CD4-positive, alpha-beta T cell (primary cell): ENCODE measurements at regions not wholly inside any gene's neighbourhood (a gene's known extent, or its start where the extent isn't known, plus 50 kb on each side); places are given as distances from the start of the nearest gene placed in this dataset.

Experiments used
- ATAC-seq: fragments of 200-7000 bp; cut with Tn5 transposase; one replicate; pipeline ENCODE4 v1.10.0; 2022; ENCODE audit warnings: mild to moderate bottlenecking; ENCODE audit not compliant: poor library complexity
- CTCF ChIA-PET: fragments of 350-600 bp; sonication (Branson Sonifier 250); formaldehyde crosslinking; loops from one replicate; lab custom pipeline; 2021; ENCODE audit warnings: antibody characterized with exemption, inconsistent platforms; lab: Charles Lee
- POLR2A ChIA-PET: fragments of 350-600 bp; sonication (Branson Sonifier 250); formaldehyde crosslinking; loops from one replicate; lab custom pipeline; 2021; ENCODE audit warnings: antibody characterized with exemption, inconsistent platforms; lab: Charles Lee
- DNase-seq, 14 experiments: peaks; one replicate each; pipeline ENCODE4 v3.0.0-alpha.2; 2013 to 2020; ENCODE audit warnings: mixed read lengths in 2 of 14
- H3K27ac ChIP-seq, 2 donors: one replicate each; pipeline versions ENCODE4 v1.5.1 to v1.7.0; 2013; ENCODE audit warnings: low read length in 2 of 2, low read depth in 1 of 2, mild to moderate bottlenecking in 1 of 2
- H3K27me3 ChIP-seq, 2 experiments: 1 replicate in 1 of 2; 2 replicates in 1 of 2; pipeline versions ENCODE4 v1.6.1 to v1.7.0; 2013; ENCODE audit warnings: low read length in 2 of 2, control low read depth in 1 of 2, mild to moderate bottlenecking in 1 of 2, moderate library complexity in 1 of 2; ENCODE audit not compliant: insufficient read depth in 2 of 2, control insufficient read depth in 1 of 2
- H3K36me3 ChIP-seq: one replicate; pipeline ENCODE4 v1.6.1; 2013; ENCODE audit warnings: low read length, control low read depth; ENCODE audit not compliant: insufficient read depth
- H3K4me1 ChIP-seq: one replicate; pipeline ENCODE4 v1.6.1; 2013; ENCODE audit warnings: low read length, control low read depth; ENCODE audit not compliant: insufficient read depth
- H3K4me3 ChIP-seq: one replicate; pipeline ENCODE4 v1.5.1; 2013; ENCODE audit warnings: mild to moderate bottlenecking, low read length, moderate library complexity
- H3K9me3 ChIP-seq, 2 experiments: 1 replicate in 1 of 2; 2 replicates in 1 of 2; pipeline versions ENCODE4 v1.6.1 to v1.7.0; 2013; ENCODE audit warnings: low read length in 2 of 2, mild to moderate bottlenecking in 2 of 2, control low read depth in 1 of 2, moderate library complexity in 1 of 2; ENCODE audit not compliant: control insufficient read depth in 1 of 2, insufficient read depth in 1 of 2
- H3K27ac Mint-ChIP-seq: one replicate; pipeline ENCODE4 v1.8.0; 2020; ENCODE audit warnings: mixed read lengths
- H3K27me3 Mint-ChIP-seq: one replicate; pipeline ENCODE4 v1.8.0; 2021; ENCODE audit warnings: mixed read lengths
- H3K36me3 Mint-ChIP-seq: one replicate; pipeline ENCODE4 v1.8.0; 2021; ENCODE audit warnings: low read depth, mixed read lengths
- H3K4me1 Mint-ChIP-seq: one replicate; pipeline ENCODE4 v1.8.0; 2021; ENCODE audit warnings: low read depth, mixed read lengths
- H3K4me3 Mint-ChIP-seq: one replicate; pipeline ENCODE4 v1.8.0; 2020; ENCODE audit warnings: mild to moderate bottlenecking, mixed read lengths
- H3K9me3 Mint-ChIP-seq: one replicate; pipeline ENCODE4 v1.8.0; 2020; ENCODE audit warnings: mixed read lengths
- intact Hi-C, 2 experiments: fragments of 100-400 bp; cut with DNase I in 1 of 2; cut with micrococcal nuclease in 1 of 2; formaldehyde crosslinking; loops; one replicate each; pipeline versions ENCODE4 v1.15.1 to v1.9.0; 2023 to 2025; cut with DNase I, micrococcal nuclease
- TF ChIP-seq, protein P1 (sequence below): fragments of 200-600 bp; IDR thresholded peaks from one replicate; pipeline ENCODE4 v1.8.0; 2022; ENCODE audit warnings: antibody characterized with exemption, mild to moderate bottlenecking

DNA sequence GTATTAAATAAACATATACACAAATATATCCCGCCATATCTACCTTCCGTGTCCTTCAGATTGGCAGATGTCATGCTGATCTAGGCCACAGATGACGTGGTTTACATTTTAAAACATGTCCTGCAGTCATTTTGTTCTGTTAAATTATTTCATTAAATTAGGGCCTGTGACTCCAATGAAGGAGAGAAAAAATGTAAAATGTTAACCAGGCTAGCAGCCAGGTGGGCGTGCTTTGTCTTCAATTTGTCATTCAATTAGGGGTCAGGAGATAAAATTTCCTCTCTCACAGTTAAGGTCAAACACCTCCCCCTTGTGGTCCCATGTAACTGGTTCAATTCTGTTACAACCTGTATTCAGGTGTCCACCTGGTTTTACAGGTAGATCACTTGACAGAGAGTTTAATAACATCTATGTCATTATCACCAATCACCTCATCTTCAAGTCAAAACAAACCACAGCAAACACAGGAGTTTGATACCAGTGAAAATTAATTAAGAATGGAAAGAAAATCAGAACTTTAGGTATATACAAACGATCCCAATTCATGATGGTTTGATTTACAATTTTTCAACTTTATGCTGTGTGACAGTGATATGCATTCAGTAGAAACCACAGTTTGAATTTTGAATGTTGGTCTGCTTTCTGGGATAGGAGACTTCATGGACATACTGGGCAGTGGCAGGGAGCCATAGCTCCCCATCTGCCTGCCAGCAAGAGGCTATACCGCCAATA lies 339.4 kb downstream of the CMPK2 start:
- no peak for ATAC-seq
- H3K4me3 Mint-ChIP-seq: no peak overlapping the region
- no peaks in the 10 kb centered on the region for H3K36me3 Mint-ChIP-seq
- TF ChIP-seq, protein P1, sequence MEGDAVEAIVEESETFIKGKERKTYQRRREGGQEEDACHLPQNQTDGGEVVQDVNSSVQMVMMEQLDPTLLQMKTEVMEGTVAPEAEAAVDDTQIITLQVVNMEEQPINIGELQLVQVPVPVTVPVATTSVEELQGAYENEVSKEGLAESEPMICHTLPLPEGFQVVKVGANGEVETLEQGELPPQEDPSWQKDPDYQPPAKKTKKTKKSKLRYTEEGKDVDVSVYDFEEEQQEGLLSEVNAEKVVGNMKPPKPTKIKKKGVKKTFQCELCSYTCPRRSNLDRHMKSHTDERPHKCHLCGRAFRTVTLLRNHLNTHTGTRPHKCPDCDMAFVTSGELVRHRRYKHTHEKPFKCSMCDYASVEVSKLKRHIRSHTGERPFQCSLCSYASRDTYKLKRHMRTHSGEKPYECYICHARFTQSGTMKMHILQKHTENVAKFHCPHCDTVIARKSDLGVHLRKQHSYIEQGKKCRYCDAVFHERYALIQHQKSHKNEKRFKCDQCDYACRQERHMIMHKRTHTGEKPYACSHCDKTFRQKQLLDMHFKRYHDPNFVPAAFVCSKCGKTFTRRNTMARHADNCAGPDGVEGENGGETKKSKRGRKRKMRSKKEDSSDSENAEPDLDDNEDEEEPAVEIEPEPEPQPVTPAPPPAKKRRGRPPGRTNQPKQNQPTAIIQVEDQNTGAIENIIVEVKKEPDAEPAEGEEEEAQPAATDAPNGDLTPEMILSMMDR: no peak
- H3K4me1 Mint-ChIP-seq: no peaks in the 10 kb centered on the region
- intact Hi-C loops: no loop called here
- ChIA-PET CTCF (no interaction called here), POLR2A (no interaction called here)
- DNase-seq: no peak
- no peaks in the 10 kb centered on the region for H3K27me3 ChIP-seq
- H3K27ac Mint-ChIP-seq: no peak overlapping the region
- H3K9me3 Mint-ChIP-seq: no peaks in the 10 kb centered on the region
- no peaks in the 10 kb centered on the region for H3K9me3 ChIP-seq
- no peaks in the 10 kb centered on the region for H3K36me3 ChIP-seq
- H3K27me3 Mint-ChIP-seq: peaks cover 5% of the 10 kb centered on the region
- H3K4me1 ChIP-seq: no peaks in the 10 kb centered on the region
- H3K4me3 ChIP-seq: no peak overlapping the region
- no peak overlapping the region for H3K27ac ChIP-seq

DNA sequence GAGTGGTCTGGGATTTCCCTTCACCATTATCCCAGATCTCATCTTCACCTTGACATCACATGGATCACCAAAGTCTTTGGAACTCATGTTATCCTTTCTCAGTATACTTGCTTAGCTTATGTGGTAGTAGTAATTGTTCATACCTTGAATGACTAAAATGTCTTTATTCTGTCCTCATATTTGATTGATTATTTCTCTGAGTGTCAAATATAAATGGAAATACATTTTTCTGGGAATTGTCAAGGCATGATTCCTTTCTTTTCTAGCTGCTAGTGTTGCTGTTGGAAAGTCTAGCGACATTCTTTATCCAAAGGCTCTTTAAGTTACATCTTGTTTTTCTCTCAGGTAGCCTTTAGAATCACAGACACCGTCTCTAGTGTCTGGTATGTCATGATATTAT lies 334.4 kb downstream of the CMPK2 start:
- Mint-ChIP-seq H3K27ac (no peak overlapping the region), H3K4me3 (no peak overlapping the region), H3K4me1 (no peaks in the 10 kb centered on the region), H3K27me3 (peaks cover 12% of the 10 kb centered on the region), H3K36me3 (no peaks in the 10 kb centered on the region), H3K9me3 (no peaks in the 10 kb centered on the region)
- intact Hi-C loops: no loop called here
- H3K9me3 ChIP-seq: no peaks in the 10 kb centered on the region
- TF ChIP-seq, protein P1: no peak
- H3K36me3 ChIP-seq: no peaks in the 10 kb centered on the region
- H3K27ac ChIP-seq: no peak overlapping the region
- ChIA-PET CTCF (no interaction called here), POLR2A (no interaction called here)
- H3K27me3 ChIP-seq: no peaks in the 10 kb centered on the region
- no peak for DNase-seq
- no peak for ATAC-seq
- no peak overlapping the region for H3K4me3 ChIP-seq
- no peaks in the 10 kb centered on the region for H3K4me1 ChIP-seq

DNA sequence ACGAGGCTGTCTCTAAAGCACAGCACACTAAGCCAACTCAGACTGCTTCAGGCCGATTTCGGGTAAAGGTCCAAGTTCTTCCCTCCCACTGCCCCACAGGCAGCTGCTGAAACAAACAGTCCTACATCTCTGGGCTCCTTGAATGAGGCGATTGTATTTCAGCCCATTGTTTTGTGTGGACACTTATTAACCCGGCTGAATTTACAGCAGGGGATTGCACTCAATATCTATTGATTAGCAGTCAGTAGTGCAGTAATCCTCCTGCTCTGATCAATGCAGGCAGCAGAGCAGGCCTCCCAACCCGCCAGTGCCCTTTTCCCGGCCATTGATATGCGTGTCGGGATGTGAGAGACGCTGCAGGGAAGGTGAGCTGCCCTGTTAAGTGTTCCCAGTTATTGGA lies 330.1 kb downstream of the CMPK2 start:
- TF ChIP-seq, protein P1: no peak
- Mint-ChIP-seq H3K4me3 (no peak overlapping the region), H3K9me3 (no peaks in the 10 kb centered on the region), H3K27me3 (peaks cover 21% of the 10 kb centered on the region), H3K36me3 (no peaks in the 10 kb centered on the region), H3K27ac (no peak overlapping the region), H3K4me1 (no peaks in the 10 kb centered on the region)
- ChIA-PET POLR2A (no interaction called here), CTCF (no interaction called here)
- no peak for ATAC-seq
- Histone ChIP-seq H3K4me3 (no peak overlapping the region), H3K9me3 (no peaks in the 10 kb centered on the region), H3K4me1 (no peaks in the 10 kb centered on the region), H3K36me3 (no peaks in the 10 kb centered on the region), H3K27ac (no peak overlapping the region), H3K27me3 (peaks cover 0 to 6% of the 10 kb centered on the region in 2 experiments)
- DNase-seq: no peak
- intact Hi-C loops: no loop called here
